ENCODE measurements at regions not wholly inside any gene's neighbourhood (a gene's known extent, or its start where the extent isn't known, plus 50 kb on each side); places are given as distances from the start of the nearest gene placed in this dataset.

GRCh38 chr3:110199588-110199943, 862.2 kb upstream of the DPPA4 start:
- no peaks in the 10 kb centered on the region for H3K36me3 ChIP-seq (ENCODE audit: insufficient read depth, low read length)
- no peaks in the 10 kb centered on the region for H3K9me3 ChIP-seq (ENCODE audit: control insufficient read depth, insufficient read depth, low read length)
- H3K9ac ChIP-seq (ENCODE audit: low read depth, low read length), result no peak overlapping the region
- H3K4me1 ChIP-seq (ENCODE audit: insufficient read depth, low read length), result no peaks in the 10 kb centered on the region

DNA sequence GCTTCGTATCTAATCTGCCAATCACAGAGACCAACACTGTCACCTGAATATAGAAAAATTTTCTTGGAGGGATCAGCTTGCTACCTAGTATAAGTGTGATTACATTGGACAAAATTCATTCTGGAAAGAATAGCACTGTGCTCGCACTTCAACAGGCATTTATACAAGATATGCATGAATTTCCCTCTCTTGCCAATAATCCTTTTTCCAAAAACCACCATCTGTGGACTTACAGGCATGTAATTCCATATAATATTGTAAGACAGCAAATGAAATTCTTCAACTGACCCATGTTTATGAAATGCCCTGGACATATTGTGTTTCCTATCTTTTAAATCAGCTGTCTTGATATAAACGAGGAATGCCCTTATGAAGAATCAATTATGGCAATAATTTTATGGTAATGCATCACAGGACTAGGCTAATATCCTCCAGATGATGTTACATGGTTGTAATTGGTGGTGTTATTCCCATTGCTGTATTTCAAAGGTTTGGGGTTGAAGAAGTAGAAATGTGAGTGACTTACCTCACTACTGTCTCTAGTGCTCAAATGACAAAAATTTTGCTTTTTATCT, 861.4 kb upstream of the NECTIN3 start:
- H3K36me3 ChIP-seq (ENCODE audit: insufficient read depth, low read length), result no peaks in the 10 kb centered on the region
- no peak overlapping the region for H3K9ac ChIP-seq (ENCODE audit: low read depth, low read length)
- no peaks in the 10 kb centered on the region for H3K9me3 ChIP-seq (ENCODE audit: control insufficient read depth, insufficient read depth, low read length)
- H3K4me1 ChIP-seq (ENCODE audit: insufficient read depth, low read length), result no peaks in the 10 kb centered on the region

GRCh38 chr3:110226645-110227044, 845.0 kb upstream of the NECTIN3 start:
- H3K9me3 ChIP-seq (ENCODE audit: control insufficient read depth, insufficient read depth, low read length), result no peaks in the 10 kb centered on the region
- H3K9ac ChIP-seq (ENCODE audit: low read depth, low read length), result no peak overlapping the region
- no peaks in the 10 kb centered on the region for H3K4me1 ChIP-seq (ENCODE audit: insufficient read depth, low read length)
- H3K36me3 ChIP-seq (ENCODE audit: insufficient read depth, low read length), result no peaks in the 10 kb centered on the region

DNA sequence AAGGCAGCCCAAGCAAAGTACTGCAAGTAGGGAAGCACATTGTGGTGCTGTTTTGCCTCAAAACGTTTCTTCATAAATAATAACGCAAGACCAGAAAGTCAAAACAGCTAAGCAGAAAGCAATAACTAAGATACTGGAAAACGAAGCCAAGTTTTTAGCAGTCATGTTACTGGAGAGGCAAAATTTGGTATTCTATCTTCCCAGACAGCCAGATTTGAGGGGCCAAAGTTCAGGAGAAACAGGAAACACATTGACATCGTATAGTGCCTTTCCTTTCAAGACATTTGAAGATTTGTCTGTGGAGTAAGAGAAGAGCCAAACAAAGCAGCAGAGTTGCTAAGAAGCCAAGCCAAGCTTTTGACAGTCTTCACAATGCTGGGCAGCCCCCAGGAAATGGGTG, 843.6 kb upstream of the NECTIN3 start:
- Histone ChIP-seq H3K4me1 (ENCODE audit: insufficient read depth, low read length) (no peaks in the 10 kb centered on the region), H3K9ac (ENCODE audit: low read depth, low read length) (no peak overlapping the region), H3K36me3 (ENCODE audit: insufficient read depth, low read length) (no peaks in the 10 kb centered on the region)

DNA sequence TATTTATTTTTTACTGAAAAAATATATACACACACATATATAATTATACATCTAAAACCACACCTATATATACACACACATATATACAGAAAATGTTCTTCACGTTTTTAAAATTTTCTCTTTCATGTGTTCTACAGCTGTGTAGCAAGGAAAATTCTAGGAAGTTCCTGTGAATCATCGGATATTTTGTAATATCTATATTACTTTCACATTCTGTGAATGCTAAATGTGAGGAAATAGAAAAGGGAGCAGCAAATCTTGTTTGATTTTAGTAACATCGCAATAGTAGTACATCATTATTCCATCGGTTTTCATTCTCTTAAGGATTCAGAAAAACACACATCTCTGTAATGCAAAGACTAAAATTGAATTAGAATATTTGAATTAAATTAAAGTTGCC, 836.8 kb upstream of the NECTIN3 start:
- Histone ChIP-seq H3K4me1 (ENCODE audit: insufficient read depth, low read length) (peaks cover 24% of the 10 kb centered on the region; the same call in 1 of the 2 replicates), H3K9ac (ENCODE audit: low read depth, low read length) (no peak overlapping the region), H3K9me3 (ENCODE audit: control insufficient read depth, insufficient read depth, low read length) (no peaks in the 10 kb centered on the region), H3K36me3 (ENCODE audit: insufficient read depth, low read length) (no peaks in the 10 kb centered on the region)

More for the DNA sequence above, 843.6 kb upstream of the NECTIN3 start:
- H3K9me3 ChIP-seq (ENCODE audit: control insufficient read depth, insufficient read depth, low read length), result no peaks in the 10 kb centered on the region

DNA sequence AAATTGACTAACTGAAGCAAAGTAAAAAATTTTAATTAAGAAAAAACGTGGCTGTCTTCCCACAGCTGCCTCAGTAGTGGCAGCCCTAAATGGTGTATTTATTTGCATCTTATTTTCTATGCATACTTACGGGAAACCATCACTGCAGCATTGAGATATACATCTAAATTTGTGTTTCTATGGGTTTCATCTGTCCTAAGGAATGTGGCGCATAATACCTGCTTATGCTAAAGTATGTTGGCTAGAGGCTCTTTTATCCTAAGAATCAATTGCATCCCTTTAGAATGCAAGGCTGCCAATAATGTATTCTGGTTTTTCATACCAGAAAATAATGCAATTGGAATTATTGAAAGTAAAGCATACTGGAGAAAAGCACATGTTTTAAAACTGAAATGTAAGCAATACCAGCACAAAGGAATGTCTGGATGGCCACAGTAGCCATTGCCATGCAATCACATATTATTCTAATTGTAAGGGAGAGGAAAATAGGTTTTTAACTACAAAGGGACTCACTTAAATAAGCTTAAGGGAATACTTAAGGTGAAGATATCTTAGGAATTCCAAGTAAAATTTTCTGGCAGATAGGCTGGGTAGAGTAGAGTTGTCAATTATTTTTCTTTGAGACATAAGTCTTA, 834.5 kb upstream of the NECTIN3 start:
- Histone ChIP-seq H3K9me3 (ENCODE audit: control insufficient read depth, insufficient read depth, low read length) (no peaks in the 10 kb centered on the region), H3K9ac (ENCODE audit: low read depth, low read length) (no peak overlapping the region), H3K4me1 (ENCODE audit: insufficient read depth, low read length) (peaks cover 24% of the 10 kb centered on the region; the same call in 1 of the 2 replicates), H3K36me3 (ENCODE audit: insufficient read depth, low read length) (no peaks in the 10 kb centered on the region)

DNA sequence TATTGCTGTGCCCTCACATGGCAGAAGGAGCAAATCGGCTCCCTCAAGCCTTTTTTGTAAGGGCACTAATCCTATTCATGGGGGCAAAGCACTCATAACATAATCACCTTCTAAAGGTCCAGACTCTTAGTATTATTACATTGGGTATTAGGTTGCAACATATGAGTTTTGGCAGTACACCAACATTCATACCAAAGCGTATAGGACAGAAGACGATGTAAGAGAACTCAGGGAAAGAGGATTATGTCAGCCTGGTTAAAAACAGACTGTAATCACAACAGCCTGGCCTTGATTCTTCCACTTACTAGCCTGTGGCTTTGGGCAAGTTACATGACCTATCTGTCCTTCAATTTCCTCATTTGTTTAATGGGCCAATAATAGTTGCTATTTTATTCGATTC, 828.5 kb upstream of the NECTIN3 start:
- no peaks in the 10 kb centered on the region for H3K4me1 ChIP-seq (ENCODE audit: insufficient read depth, low read length)

DNA sequence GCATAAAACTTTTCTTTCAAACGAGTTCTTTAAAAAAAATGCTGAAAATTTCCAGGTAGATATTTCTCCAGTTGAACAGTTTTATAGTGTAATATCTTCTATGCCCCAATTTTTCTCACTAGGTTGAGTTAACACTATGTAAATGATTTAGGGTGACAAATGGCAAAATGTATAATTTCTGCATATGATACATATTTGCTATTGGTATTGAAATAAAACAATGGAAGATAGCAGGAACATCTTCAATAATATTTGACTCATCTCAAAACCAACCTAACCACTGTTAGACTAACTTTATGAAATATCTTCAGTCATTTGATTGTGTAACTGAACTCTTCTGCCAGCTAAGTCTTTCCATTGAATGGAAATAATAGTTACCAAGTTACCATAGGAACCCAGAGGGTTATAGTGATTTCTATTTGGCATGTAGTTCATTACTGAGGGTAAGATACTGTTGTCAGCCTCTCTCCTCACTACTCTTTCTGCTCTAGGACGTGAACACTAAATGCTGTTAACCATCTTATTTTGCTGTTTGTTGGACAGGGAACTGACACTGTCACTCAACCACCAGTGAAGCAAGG, 824.7 kb upstream of the NECTIN3 start:
- Histone ChIP-seq H3K36me3 (ENCODE audit: insufficient read depth, low read length) (no peaks in the 10 kb centered on the region), H3K9me3 (ENCODE audit: control insufficient read depth, insufficient read depth, low read length) (no peaks in the 10 kb centered on the region), H3K9ac (ENCODE audit: low read depth, low read length) (no peak overlapping the region), H3K4me1 (ENCODE audit: insufficient read depth, low read length) (no peaks in the 10 kb centered on the region)

More for the DNA sequence above, 828.5 kb upstream of the NECTIN3 start:
- Histone ChIP-seq H3K36me3 (ENCODE audit: insufficient read depth, low read length) (no peaks in the 10 kb centered on the region), H3K9me3 (ENCODE audit: control insufficient read depth, insufficient read depth, low read length) (no peaks in the 10 kb centered on the region), H3K9ac (ENCODE audit: low read depth, low read length) (no peak overlapping the region)

GRCh38 chr3:110248666-110249065, 823.0 kb upstream of the NECTIN3 start:
- Histone ChIP-seq H3K4me1 (ENCODE audit: insufficient read depth, low read length) (no peaks in the 10 kb centered on the region), H3K36me3 (ENCODE audit: insufficient read depth, low read length) (no peaks in the 10 kb centered on the region), H3K9me3 (ENCODE audit: control insufficient read depth, insufficient read depth, low read length) (no peaks in the 10 kb centered on the region), H3K9ac (ENCODE audit: low read depth, low read length) (no peak overlapping the region)

GRCh38 chr3:110253794-110254193, 817.8 kb upstream of the NECTIN3 start:
- Histone ChIP-seq H3K9me3 (ENCODE audit: control insufficient read depth, insufficient read depth, low read length) (no peaks in the 10 kb centered on the region), H3K9ac (ENCODE audit: low read depth, low read length) (no peak overlapping the region), H3K4me1 (ENCODE audit: insufficient read depth, low read length) (no peaks in the 10 kb centered on the region), H3K36me3 (ENCODE audit: insufficient read depth, low read length) (no peaks in the 10 kb centered on the region)

GRCh38 chr3:110254591-110254990, 817.0 kb upstream of the NECTIN3 start:
- no peaks in the 10 kb centered on the region for H3K9me3 ChIP-seq (ENCODE audit: control insufficient read depth, insufficient read depth, low read length)
- H3K4me1 ChIP-seq (ENCODE audit: insufficient read depth, low read length), result no peaks in the 10 kb centered on the region
- no peak overlapping the region for H3K9ac ChIP-seq (ENCODE audit: low read depth, low read length)
- H3K36me3 ChIP-seq (ENCODE audit: insufficient read depth, low read length), result no peaks in the 10 kb centered on the region

GRCh38 chr3:110261141-110261540, 810.5 kb upstream of the NECTIN3 start:
- H3K9ac ChIP-seq (ENCODE audit: low read depth, low read length), result no peak overlapping the region
- no peaks in the 10 kb centered on the region for H3K36me3 ChIP-seq (ENCODE audit: insufficient read depth, low read length)
- no peaks in the 10 kb centered on the region for H3K9me3 ChIP-seq (ENCODE audit: control insufficient read depth, insufficient read depth, low read length)
- peaks cover 4% of the 10 kb centered on the region; the same call in 1 of the 2 replicates for H3K4me1 ChIP-seq (ENCODE audit: insufficient read depth, low read length)

- Histone ChIP-seq H3K9me3 (ENCODE audit: control insufficient read depth, insufficient read depth, low read length) (no peaks in the 10 kb centered on the region), H3K9ac (ENCODE audit: low read depth, low read length) (no peak overlapping the region), H3K4me1 (ENCODE audit: insufficient read depth, low read length) (peaks cover 4% of the 10 kb centered on the region; the same call in 1 of the 2 replicates), H3K36me3 (ENCODE audit: insufficient read depth, low read length) (no peaks in the 10 kb centered on the region)
Observed at GRCh38 chr3:110262896-110263295, 808.7 kb upstream of the NECTIN3 start.

GRCh38 chr3:110265302-110265701, 806.3 kb upstream of the NECTIN3 start:
- no peak overlapping the region for H3K9ac ChIP-seq (ENCODE audit: low read depth, low read length)
- H3K36me3 ChIP-seq (ENCODE audit: insufficient read depth, low read length), result no peaks in the 10 kb centered on the region
- no peaks in the 10 kb centered on the region for H3K9me3 ChIP-seq (ENCODE audit: control insufficient read depth, insufficient read depth, low read length)
- H3K4me1 ChIP-seq (ENCODE audit: insufficient read depth, low read length), result peaks cover 4% of the 10 kb centered on the region; the same call in 1 of the 2 replicates

DNA sequence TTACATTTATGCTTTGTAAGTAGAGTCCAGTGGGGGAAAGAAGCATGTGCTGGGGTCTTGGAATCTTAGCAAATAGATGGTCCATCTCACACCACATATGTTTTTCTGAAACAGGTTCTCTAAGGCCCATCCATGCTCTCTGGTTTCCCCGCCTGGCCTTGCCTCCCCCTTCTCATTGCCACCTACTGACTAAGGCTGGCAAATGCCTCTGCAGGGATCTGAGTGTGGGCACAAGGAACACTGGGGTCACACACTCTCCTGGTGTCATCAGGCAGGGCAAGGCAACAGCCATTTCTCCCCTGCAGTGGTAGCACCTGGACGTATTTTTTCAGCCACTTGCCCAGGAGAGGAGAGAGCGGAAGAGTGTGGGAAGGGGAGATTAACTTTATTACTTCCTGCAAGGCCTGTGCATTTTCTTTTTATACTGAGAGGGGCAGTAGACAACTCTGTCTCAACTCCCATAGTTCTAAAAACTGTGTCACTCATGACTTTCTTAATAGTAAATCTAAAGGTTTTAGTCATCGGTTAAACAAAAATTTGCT, 804.2 kb upstream of the NECTIN3 start:
- Histone ChIP-seq H3K4me1 (ENCODE audit: insufficient read depth, low read length) (peaks cover 11% of the 10 kb centered on the region; the same call in 1 of the 2 replicates), H3K9me3 (ENCODE audit: control insufficient read depth, insufficient read depth, low read length) (no peaks in the 10 kb centered on the region), H3K36me3 (ENCODE audit: insufficient read depth, low read length) (no peaks in the 10 kb centered on the region), H3K9ac (ENCODE audit: low read depth, low read length) (no peak overlapping the region)
